GM19438 (cell line): ENCODE measurements at regions not wholly inside any gene's neighbourhood (a gene's known extent, or its start where the extent isn't known, plus 50 kb on each side); places are given as distances from the start of the nearest gene placed in this dataset.
"Not testable (repeated sequence)": the region's sequence is repeated elsewhere in the genome, so short reads cannot be mapped to it uniquely, and the experiment has no call there.

Experiments
- ATAC-seq: cut with Tn5 transposase; IDR thresholded peaks from one replicate; pipeline ENCODE4 v1.9.1; 2021; ENCODE audit warnings: low read depth; ENCODE audit not compliant: unreplicated experiment

GRCh38 chr6:121680058-121680457 lies 244.6 kb downstream of the GJA1 start:
- ATAC-seq, result no peak

- no peak for ATAC-seq
Observed at GRCh38 chr6:121682666-121683065, 247.2 kb downstream of the GJA1 start.

- not testable (repeated sequence) for ATAC-seq
Observed at GRCh38 chr6:121685806-121686205, 250.4 kb downstream of the GJA1 start.

- no peak for ATAC-seq
Observed at GRCh38 chr6:121686611-121687023, 251.2 kb downstream of the GJA1 start.

- ATAC-seq, result no peak
Observed at GRCh38 chr6:121688974-121689373, 253.5 kb downstream of the GJA1 start.

GRCh38 chr6:121691126-121691551 lies 255.7 kb downstream of the GJA1 start:
- ATAC-seq, result no peak

- ATAC-seq, result no peak
Observed at GRCh38 chr6:121694389-121694788, 258.9 kb downstream of the GJA1 start.

GRCh38 chr6:121694801-121695251 lies 259.4 kb downstream of the GJA1 start:
- ATAC-seq, result no peak

GRCh38 chr6:121695329-121695728 lies 259.9 kb downstream of the GJA1 start:
- ATAC-seq, result no peak

GRCh38 chr6:121697921-121698320 lies 262.5 kb downstream of the GJA1 start:
- no peak for ATAC-seq

GRCh38 chr6:121698617-121699016 lies 263.2 kb downstream of the GJA1 start:
- no peak for ATAC-seq

- not testable (repeated sequence) for ATAC-seq
Observed at GRCh38 chr6:121703129-121703528, 267.7 kb downstream of the GJA1 start.

GRCh38 chr6:121711472-121711871 lies 276.0 kb downstream of the GJA1 start:
- ATAC-seq, result no peak

GRCh38 chr6:121717686-121718085 lies 282.2 kb downstream of the GJA1 start:
- ATAC-seq, result no peak

GRCh38 chr6:121720867-121721266 lies 285.4 kb downstream of the GJA1 start:
- ATAC-seq, result not testable (repeated sequence)

GRCh38 chr6:121723623-121724022 lies 288.2 kb downstream of the GJA1 start:
- no peak for ATAC-seq

GRCh38 chr6:121724576-121724975 lies 289.1 kb downstream of the GJA1 start:
- no peak for ATAC-seq

- ATAC-seq, result no peak
Observed at GRCh38 chr6:121726596-121726995, 291.1 kb downstream of the GJA1 start.

- ATAC-seq, result no peak
Observed at GRCh38 chr6:121730616-121731015, 295.2 kb downstream of the GJA1 start.

- ATAC-seq, result no peak
Observed at GRCh38 chr6:121731381-121731780, 295.9 kb downstream of the GJA1 start.

- no peak for ATAC-seq
Observed at GRCh38 chr6:121732641-121733040, 297.2 kb downstream of the GJA1 start.

GRCh38 chr6:121733234-121733633 lies 297.8 kb downstream of the GJA1 start:
- no peak for ATAC-seq

GRCh38 chr6:121740188-121740587 lies 304.7 kb downstream of the GJA1 start:
- ATAC-seq, result not testable (repeated sequence)
